GM19397 (cell line): ENCODE measurements at regions not wholly inside any gene's neighbourhood (a gene's known extent, or its start where the extent isn't known, plus 50 kb on each side); places are given as distances from the start of the nearest gene placed in this dataset.
"Not testable (repeated sequence)": the region's sequence is repeated elsewhere in the genome, so short reads cannot be mapped to it uniquely, and the experiment has no call there.

Source experiments
- ATAC-seq: cut with Tn5 transposase; IDR thresholded peaks from one replicate; pipeline ENCODE4 v1.9.1; 2021; ENCODE audit warnings: mild to moderate bottlenecking, moderate library complexity; ENCODE audit not compliant: unreplicated experiment

GRCh38 chr18:1467461-1467964, 562.8 kb downstream of the ADCYAP1 start:
- no peak for ATAC-seq

- no peak for ATAC-seq
Observed at GRCh38 chr18:1468550-1468949, 563.9 kb downstream of the ADCYAP1 start.

- ATAC-seq = no peak
Observed at GRCh38 chr18:1475867-1476266, 571.2 kb downstream of the ADCYAP1 start.

GRCh38 chr18:1480309-1480708, 575.6 kb downstream of the ADCYAP1 start:
- no peak for ATAC-seq

GRCh38 chr18:1481577-1481976, 576.9 kb downstream of the ADCYAP1 start:
- ATAC-seq = no peak

- ATAC-seq = no peak
Observed at GRCh38 chr18:1483385-1483784, 578.7 kb downstream of the ADCYAP1 start.

- ATAC-seq = no peak
Observed at GRCh38 chr18:1487457-1487856, 582.8 kb downstream of the ADCYAP1 start.

- no peak for ATAC-seq
Observed at GRCh38 chr18:1488394-1488793, 583.7 kb downstream of the ADCYAP1 start.

GRCh38 chr18:1488957-1489356, 584.3 kb downstream of the ADCYAP1 start:
- no peak for ATAC-seq

- no peak for ATAC-seq
Observed at GRCh38 chr18:1495387-1495786, 590.7 kb downstream of the ADCYAP1 start.

GRCh38 chr18:1496096-1496495, 591.4 kb downstream of the ADCYAP1 start:
- ATAC-seq = no peak

- no peak for ATAC-seq
Observed at GRCh38 chr18:1498216-1498615, 593.5 kb downstream of the ADCYAP1 start.

- ATAC-seq = no peak
Observed at GRCh38 chr18:1499265-1499664, 594.6 kb downstream of the ADCYAP1 start.

- no peak for ATAC-seq
Observed at GRCh38 chr18:1503847-1504246, 599.2 kb downstream of the ADCYAP1 start.

GRCh38 chr18:1505856-1506255, 601.2 kb downstream of the ADCYAP1 start:
- no peak for ATAC-seq

- ATAC-seq = no peak
Observed at GRCh38 chr18:1510542-1511179, 606.0 kb downstream of the ADCYAP1 start.

GRCh38 chr18:1511619-1512311, 607.1 kb downstream of the ADCYAP1 start:
- ATAC-seq = no peak

- ATAC-seq = no peak
Observed at GRCh38 chr18:1513519-1513918, 608.8 kb downstream of the ADCYAP1 start.

- not testable (repeated sequence) for ATAC-seq
Observed at GRCh38 chr18:1521588-1522248, 617.0 kb downstream of the ADCYAP1 start.

GRCh38 chr18:1522249-1522615, 617.6 kb downstream of the ADCYAP1 start:
- ATAC-seq = no peak

- ATAC-seq = no peak
Observed at GRCh38 chr18:1526991-1527390, 622.3 kb downstream of the ADCYAP1 start.

- ATAC-seq = no peak
Observed at GRCh38 chr18:1527805-1528204, 623.1 kb downstream of the ADCYAP1 start.
